ENCODE measurements at regions not wholly inside any gene's neighbourhood (a gene's known extent, or its start where the extent isn't known, plus 50 kb on each side); places are given as distances from the start of the nearest gene placed in this dataset.

DNA sequence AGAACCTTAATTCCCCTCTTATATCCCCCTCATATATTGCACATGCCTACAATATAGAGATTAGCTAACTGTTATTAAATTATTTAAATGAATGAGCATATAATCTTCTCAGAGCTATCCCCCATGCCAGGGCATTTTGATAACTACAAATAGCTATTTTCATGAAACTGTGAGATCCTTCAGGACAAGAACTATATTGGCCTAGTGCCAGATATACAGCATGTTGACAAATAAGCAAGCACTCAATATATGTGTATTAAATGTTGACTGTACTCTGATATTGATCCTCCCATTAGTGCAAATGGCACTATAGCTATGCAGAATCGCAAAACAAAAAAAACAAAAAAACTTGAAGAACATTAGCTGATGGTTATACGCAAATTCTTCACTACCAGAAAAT lies 134.1 kb upstream of the OTX2 start:
- intact Hi-C loops (cut with micrococcal nuclease) = no loop called here
- DNase-seq (ENCODE audit: low read depth, low spot score) = no peak
- H3K9ac ChIP-seq (replicated peaks; ENCODE audit: extremely low read depth, insufficient read depth, low read length) = no peak overlapping the region
- TF ChIP-seq, protein P1, sequence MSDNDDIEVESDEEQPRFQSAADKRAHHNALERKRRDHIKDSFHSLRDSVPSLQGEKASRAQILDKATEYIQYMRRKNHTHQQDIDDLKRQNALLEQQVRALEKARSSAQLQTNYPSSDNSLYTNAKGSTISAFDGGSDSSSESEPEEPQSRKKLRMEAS (IDR thresholded peaks at IDR 0.05; ENCODE audit: insufficient read depth, insufficient read length) = no peak
- TF ChIP-seq JUN (IDR thresholded peaks at IDR 0.05; ENCODE audit: borderline replicate concordance, insufficient read depth, insufficient read length, low read depth) = no peak
- TF ChIP-seq CTCF (IDR thresholded peaks at IDR 0.05; ENCODE audit: extremely low read depth in 1 of 2, insufficient read depth in 1 of 2, low read depth in 1 of 2, low read length in 2 of 2) = no peak
- no peak for TF ChIP-seq POLR2AphosphoS5 (IDR thresholded peaks at IDR 0.05; ENCODE audit: insufficient read depth, low read depth, low read length)
- no peak for TF ChIP-seq GATA2 (IDR thresholded peaks at IDR 0.05; ENCODE audit: insufficient read depth, insufficient read length, low read depth, low read length)
- no peak for TF ChIP-seq EZH2 (IDR thresholded peaks at IDR 0.05; ENCODE audit: borderline replicate concordance, low read depth, low read length, severe bottlenecking)
- no peak for TF ChIP-seq POLR2A (IDR thresholded peaks at IDR 0.05; ENCODE audit: low read depth, low read length)
- no peak for TF ChIP-seq FOS (IDR thresholded peaks at IDR 0.05; ENCODE audit: borderline replicate concordance, insufficient read depth, low read length)
- no peak for TF ChIP-seq MYC (IDR thresholded peaks at IDR 0.05; ENCODE audit: low read depth, low read length)
- H3K4me3 ChIP-seq (replicated peaks in 1 of 3; ENCODE audit: insufficient read depth in 1 of 3, low read depth in 1 of 3, low read length in 3 of 3) = no peak overlapping the region
- H3K9me3 ChIP-seq (replicated peaks; ENCODE audit: control insufficient read depth, insufficient read depth, low read length) = no peaks in the 10 kb centered on the region
- no peak for FAIRE-seq
- H3K9me1 ChIP-seq (replicated peaks; ENCODE audit: control insufficient read depth, extremely low read depth, insufficient read depth, low read length) = no peaks in the 10 kb centered on the region
- H3K36me3 ChIP-seq (ENCODE audit: control insufficient read depth in 2 of 2, extremely low read depth in 1 of 2, insufficient read depth in 2 of 2, low read length in 2 of 2) = no peaks in the 10 kb centered on the region
- H3K27ac ChIP-seq (ENCODE audit: insufficient read depth, low read depth, low read length) = no peak overlapping the region
- no peaks in the 10 kb centered on the region for H3K79me2 ChIP-seq (ENCODE audit: control insufficient read depth, insufficient read depth, low read length)
- no peaks in the 10 kb centered on the region for H4K20me1 ChIP-seq (replicated peaks; ENCODE audit: control insufficient read depth, extremely low read depth, insufficient read depth, low read length)
- H3K27me3 ChIP-seq (ENCODE audit: control insufficient read depth in 2 of 2, insufficient read depth in 2 of 2, low read length in 2 of 2) = no peaks in the 10 kb centered on the region
- dilution Hi-C loops (cut with MboI; ENCODE audit: extremely low pct_ligation_motif_present, low sequenced_read_pairs) = no loop called here
- no peak overlapping the region for H2AFZ ChIP-seq (ENCODE audit: low read depth, low read length)
- no peaks in the 10 kb centered on the region for H3K4me1 ChIP-seq (ENCODE audit: control insufficient read depth, extremely low read depth, insufficient read depth, low read length)
- CTCF ChIA-PET = interaction anchor here (0.6 kb wide), 1 partner anchor 13 kb away, joined by 3 read pairs; no protein-coding TSS in a partner anchor
- no TSS peak for BruUV-seq (replicated peaks)
- POLR2A ChIA-PET = no interaction called here
- H3K4me2 ChIP-seq (ENCODE audit: insufficient read depth, low read length) = no peak overlapping the region
